ENCODE measurements at regions not wholly inside any gene's neighbourhood (a gene's known extent, or its start where the extent isn't known, plus 50 kb on each side); places are given as distances from the start of the nearest gene placed in this dataset.

- Histone ChIP-seq H3K79me2 (ENCODE audit: control insufficient read depth, insufficient read depth, low read length) (no peaks in the 10 kb centered on the region), H3K4me1 (ENCODE audit: control insufficient read depth in 2 of 2, insufficient read depth in 2 of 2, low read length in 2 of 2) (no peaks in the 10 kb centered on the region), H3K9me3 (ENCODE audit: control extremely low read depth in 1 of 3, control insufficient read depth in 2 of 3, insufficient read depth in 1 of 3, low read length in 2 of 3) (peaks cover 0 to 7% (median 2%) of the 10 kb centered on the region in 3 donors), H3K9ac (ENCODE audit: low read length) (no peak overlapping the region), H3K27me3 (replicated peaks in 1 of 4; ENCODE audit: control extremely low read depth in 1 of 4, control insufficient read depth in 3 of 4, insufficient read depth in 4 of 4, low read length in 3 of 4) (no peaks in the 10 kb centered on the region), H3K4me2 (replicated peaks; ENCODE audit: low read depth, low read length, poor library complexity, severe bottlenecking) (no peak overlapping the region), H3K36me3 (replicated peaks in 1 of 2; ENCODE audit: control extremely low read depth in 1 of 2, control insufficient read depth in 1 of 2, extremely low read depth in 1 of 2, insufficient read depth in 2 of 2, low read length in 1 of 2) (no peaks in the 10 kb centered on the region), H3K27ac (ENCODE audit: low read length in 2 of 2) (no peak overlapping the region), H3K4me3 (ENCODE audit: control extremely low read depth in 1 of 5, extremely low read depth in 1 of 5, insufficient read depth in 1 of 5, low read depth in 2 of 5, low read length in 4 of 5) (no peak overlapping the region), H2AFZ (ENCODE audit: insufficient read depth, low read depth, low read length, poor library complexity, severe bottlenecking) (no peak overlapping the region), H4K20me1 (ENCODE audit: control insufficient read depth, insufficient read depth, low read length, poor library complexity, severe bottlenecking) (no peaks in the 10 kb centered on the region)
- WGBS (ENCODE audit: insufficient coverage), result 50% methylated on average over 2 of the region's 3 CpGs
- ATAC-seq (ENCODE audit: low read depth) (no peak), DNase-seq (no peak)
- Mint-ChIP-seq H3K9me3 (ENCODE audit: insufficient read depth) (peaks cover 4% of the 10 kb centered on the region), H3K27me3 (no peaks in the 10 kb centered on the region), H3K27ac (no peak overlapping the region), H3K4me3 (no peak overlapping the region), H3K4me1 (no peaks in the 10 kb centered on the region)
- CTCF ChIA-PET, result no interaction called here
- TF ChIP-seq CTCF (IDR thresholded peaks at IDR 0.05) (no peak), EZH2 (IDR thresholded peaks at IDR 0.05; ENCODE audit: borderline replicate concordance, insufficient read depth, low read depth, low read length, poor library complexity, severe bottlenecking) (no peak)
- intact Hi-C loops (cut with micrococcal nuclease), result no loop called here
- POLR2A ChIA-PET, result no interaction called here
Observed at GRCh38 chr5:102638316-102638715, 116.8 kb upstream of the PAM start.

GRCh38 chr5:102638912-102639652 is 116.0 kb upstream of the PAM start:
- ChIA-PET CTCF (no interaction called here), POLR2A (no interaction called here)
- no peak overlapping the region for H3K4me2 ChIP-seq (replicated peaks; ENCODE audit: low read depth, low read length, poor library complexity, severe bottlenecking)
- H3K79me2 ChIP-seq (ENCODE audit: control insufficient read depth, insufficient read depth, low read length), result no peaks in the 10 kb centered on the region
- no peak overlapping the region for H3K27ac Mint-ChIP-seq
- DNase-seq (no peak), ATAC-seq (ENCODE audit: low read depth) (no peak)
- WGBS (ENCODE audit: insufficient coverage), result no CpG with 5 or more reads among the region's 2 CpGs
- no peak for TF ChIP-seq EZH2 (IDR thresholded peaks at IDR 0.05; ENCODE audit: borderline replicate concordance, insufficient read depth, low read depth, low read length, poor library complexity, severe bottlenecking)
- no peak for TF ChIP-seq CTCF (IDR thresholded peaks at IDR 0.05)
- no peak overlapping the region for H3K4me3 ChIP-seq (ENCODE audit: control extremely low read depth in 1 of 5, extremely low read depth in 1 of 5, insufficient read depth in 1 of 5, low read depth in 2 of 5, low read length in 4 of 5)
- no peak overlapping the region for H3K4me3 Mint-ChIP-seq
- H2AFZ ChIP-seq (ENCODE audit: insufficient read depth, low read depth, low read length, poor library complexity, severe bottlenecking), result no peak overlapping the region
- no peaks in the 10 kb centered on the region for H4K20me1 ChIP-seq (ENCODE audit: control insufficient read depth, insufficient read depth, low read length, poor library complexity, severe bottlenecking)
- H3K27ac ChIP-seq (ENCODE audit: low read length in 2 of 2), result no peak overlapping the region
- H3K27me3 ChIP-seq (replicated peaks in 1 of 4; ENCODE audit: control extremely low read depth in 1 of 4, control insufficient read depth in 3 of 4, insufficient read depth in 4 of 4, low read length in 3 of 4), result no peaks in the 10 kb centered on the region
- peaks cover 7% of the 10 kb centered on the region for H3K9me3 Mint-ChIP-seq (ENCODE audit: insufficient read depth)
- intact Hi-C loops (cut with micrococcal nuclease), result no loop called here
- H3K9ac ChIP-seq (ENCODE audit: low read length), result no peak overlapping the region
- H3K9me3 ChIP-seq (ENCODE audit: control extremely low read depth in 1 of 3, control insufficient read depth in 2 of 3, insufficient read depth in 1 of 3, low read length in 2 of 3), result peaks cover 0 to 7% (median 2%) of the 10 kb centered on the region in 3 donors
- no peaks in the 10 kb centered on the region for H3K4me1 ChIP-seq (ENCODE audit: control insufficient read depth in 2 of 2, insufficient read depth in 2 of 2, low read length in 2 of 2)
- no peaks in the 10 kb centered on the region for H3K4me1 Mint-ChIP-seq
- no peaks in the 10 kb centered on the region for H3K36me3 ChIP-seq (replicated peaks in 1 of 2; ENCODE audit: control extremely low read depth in 1 of 2, control insufficient read depth in 1 of 2, extremely low read depth in 1 of 2, insufficient read depth in 2 of 2, low read length in 1 of 2)
- H3K27me3 Mint-ChIP-seq, result no peaks in the 10 kb centered on the region

All from B cell (primary cell).